ENCODE measurements at regions not wholly inside any gene's neighbourhood (a gene's known extent, or its start where the extent isn't known, plus 50 kb on each side); places are given as distances from the start of the nearest gene placed in this dataset.

DNA sequence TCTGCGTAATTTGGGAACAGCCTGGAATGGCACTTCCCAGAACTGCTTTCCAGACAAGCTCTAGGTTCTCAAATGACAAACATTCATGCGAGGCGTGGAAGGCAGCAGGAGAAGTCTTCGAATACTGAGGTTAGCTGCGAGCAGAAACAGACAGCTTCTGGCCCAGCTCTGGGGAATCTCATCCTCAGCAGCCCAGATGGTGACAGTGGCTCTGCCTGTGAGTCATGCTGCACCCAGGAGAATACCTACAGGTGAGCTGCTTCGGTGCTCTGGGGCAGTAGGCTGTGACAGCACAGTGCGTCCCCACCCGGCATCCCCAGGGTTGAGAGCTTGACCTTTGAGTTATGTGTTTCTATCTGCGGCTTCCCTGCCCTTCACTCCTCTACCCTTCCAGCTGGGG lies 258.6 kb downstream of the KLF13 start:
- DNase-seq (ENCODE audit: low read depth), result no peak
- no peak overlapping the region for H3K4me3 ChIP-seq (ENCODE audit: low read depth, low read length)
- TF ChIP-seq, protein P1, sequence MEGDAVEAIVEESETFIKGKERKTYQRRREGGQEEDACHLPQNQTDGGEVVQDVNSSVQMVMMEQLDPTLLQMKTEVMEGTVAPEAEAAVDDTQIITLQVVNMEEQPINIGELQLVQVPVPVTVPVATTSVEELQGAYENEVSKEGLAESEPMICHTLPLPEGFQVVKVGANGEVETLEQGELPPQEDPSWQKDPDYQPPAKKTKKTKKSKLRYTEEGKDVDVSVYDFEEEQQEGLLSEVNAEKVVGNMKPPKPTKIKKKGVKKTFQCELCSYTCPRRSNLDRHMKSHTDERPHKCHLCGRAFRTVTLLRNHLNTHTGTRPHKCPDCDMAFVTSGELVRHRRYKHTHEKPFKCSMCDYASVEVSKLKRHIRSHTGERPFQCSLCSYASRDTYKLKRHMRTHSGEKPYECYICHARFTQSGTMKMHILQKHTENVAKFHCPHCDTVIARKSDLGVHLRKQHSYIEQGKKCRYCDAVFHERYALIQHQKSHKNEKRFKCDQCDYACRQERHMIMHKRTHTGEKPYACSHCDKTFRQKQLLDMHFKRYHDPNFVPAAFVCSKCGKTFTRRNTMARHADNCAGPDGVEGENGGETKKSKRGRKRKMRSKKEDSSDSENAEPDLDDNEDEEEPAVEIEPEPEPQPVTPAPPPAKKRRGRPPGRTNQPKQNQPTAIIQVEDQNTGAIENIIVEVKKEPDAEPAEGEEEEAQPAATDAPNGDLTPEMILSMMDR (IDR thresholded peaks at IDR 0.05; ENCODE audit: insufficient read depth, low read depth, low read length), result no peak

DNA sequence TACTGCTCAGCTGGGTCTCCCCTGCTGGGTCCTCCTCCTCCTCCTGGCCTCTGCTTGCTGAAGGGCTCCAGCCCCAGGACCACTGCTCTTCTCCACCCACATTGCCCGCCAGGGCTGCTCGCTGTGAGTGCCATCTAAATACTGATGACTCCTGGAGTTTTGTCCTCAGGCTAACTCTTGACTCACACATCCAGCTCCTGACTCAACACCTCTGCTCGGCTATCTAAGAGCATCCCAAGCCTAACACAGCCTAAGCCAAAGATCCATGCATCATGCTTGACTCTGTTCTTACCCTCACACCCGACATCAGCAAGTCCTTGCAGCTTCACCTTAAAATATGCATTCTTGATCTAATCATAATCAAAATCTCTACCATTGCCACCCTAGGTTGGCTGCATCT lies 260.2 kb downstream of the KLF13 start:
- H3K4me3 ChIP-seq (ENCODE audit: low read depth, low read length), result no peak overlapping the region
- DNase-seq (ENCODE audit: low read depth), result no peak
- TF ChIP-seq, protein P1 (IDR thresholded peaks at IDR 0.05; ENCODE audit: insufficient read depth, low read depth, low read length), result no peak

- DNase-seq (ENCODE audit: low read depth), result no peak
- TF ChIP-seq, protein P1 (IDR thresholded peaks at IDR 0.05; ENCODE audit: insufficient read depth, low read depth, low read length), result no peak
- H3K4me3 ChIP-seq (ENCODE audit: low read depth, low read length), result no peak overlapping the region
Measured at GRCh38 chr15:31587583-31587982, 260.9 kb downstream of the KLF13 start.

- TF ChIP-seq, protein P1 (IDR thresholded peaks at IDR 0.05; ENCODE audit: insufficient read depth, low read depth, low read length), result no peak
Measured at GRCh38 chr15:31590609-31591008, 264.0 kb downstream of the KLF13 start.

GRCh38 chr15:31591908-31592307 lies 265.3 kb downstream of the KLF13 start:
- no peak for DNase-seq (ENCODE audit: low read depth)
- H3K4me3 ChIP-seq (ENCODE audit: low read depth, low read length), result no peak overlapping the region
- TF ChIP-seq, protein P1 (IDR thresholded peaks at IDR 0.05; ENCODE audit: insufficient read depth, low read depth, low read length), result no peak

More at GRCh38 chr15:31590609-31591008, 264.0 kb downstream of the KLF13 start:
- H3K4me3 ChIP-seq (ENCODE audit: low read depth, low read length), result no peak overlapping the region
- DNase-seq (ENCODE audit: low read depth), result no peak

DNA sequence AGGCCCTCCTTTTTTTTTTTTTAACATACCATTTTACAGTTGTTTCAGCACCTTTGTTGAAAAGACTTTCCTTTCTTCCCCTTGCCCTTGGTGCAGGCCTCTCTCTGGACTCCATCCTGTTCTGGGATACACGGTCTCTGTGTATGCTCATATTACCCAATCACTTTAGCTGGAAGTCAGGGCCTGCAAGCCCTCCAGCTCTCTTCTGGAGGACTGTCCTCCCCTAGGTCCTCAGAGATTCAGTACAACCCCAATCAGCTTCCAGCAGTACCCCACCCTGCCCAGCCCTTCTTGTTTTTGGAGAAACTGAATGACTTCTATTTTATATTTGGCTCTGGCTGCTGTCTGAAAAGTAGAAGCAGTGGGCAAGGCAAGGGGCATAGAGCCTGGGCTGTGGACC lies 270.8 kb downstream of the KLF13 start:
- no peak overlapping the region for H3K4me3 ChIP-seq (ENCODE audit: low read depth, low read length)
- DNase-seq (ENCODE audit: low read depth), result no peak
- TF ChIP-seq, protein P1 (IDR thresholded peaks at IDR 0.05; ENCODE audit: insufficient read depth, low read depth, low read length), result no peak

GRCh38 chr15:31598620-31599019 lies 272.0 kb downstream of the KLF13 start:
- DNase-seq (ENCODE audit: low read depth), result no peak
- TF ChIP-seq, protein P1 (IDR thresholded peaks at IDR 0.05; ENCODE audit: insufficient read depth, low read depth, low read length), result no peak
- H3K4me3 ChIP-seq (ENCODE audit: low read depth, low read length), result no peak overlapping the region

Data from fibroblast of villous mesenchyme (primary cell).